Stimulated activated naive B cell treated with anti-CD40 and anti-IgM and Interleukin-4, amounts not matched to agents 10 μg/mL and 1 μg/mL and 100 μg/mL, for 72 hours (primary cell): ENCODE measurements at regions not wholly inside any gene's neighbourhood (a gene's known extent, or its start where the extent isn't known, plus 50 kb on each side); places are given as distances from the start of the nearest gene placed in this dataset.

Experiments used
- ATAC-seq, 2 donors: fragments of 150-1000 bp; cut with Tn5 transposase; replicated peaks; 2 replicates each; pipeline ENCODE4 v1.10.0; 2021; ENCODE audit warnings: moderate library complexity in 1 of 2
- DNase-seq: peaks from one replicate; pipeline ENCODE4 v3.0.0; 2021
- H3K27ac Mint-ChIP-seq: one replicate; pipeline ENCODE4 v1.8.0; 2022; ENCODE audit warnings: mild to moderate bottlenecking, mixed read lengths
- H3K27me3 Mint-ChIP-seq, 2 donors: one replicate each; pipeline ENCODE4 v1.8.0; 2022; ENCODE audit warnings: mixed read lengths in 2 of 2
- H3K36me3 Mint-ChIP-seq, 2 donors: one replicate each; pipeline ENCODE4 v1.8.0; 2022; ENCODE audit warnings: mixed read lengths in 2 of 2, mild to moderate bottlenecking in 1 of 2
- H3K4me1 Mint-ChIP-seq, 2 donors: one replicate each; pipeline ENCODE4 v1.8.0; 2022; ENCODE audit warnings: mixed read lengths in 2 of 2, mild to moderate bottlenecking in 1 of 2
- H3K4me3 Mint-ChIP-seq, 2 donors: one replicate each; pipeline ENCODE4 v1.8.0; 2022; ENCODE audit warnings: mild to moderate bottlenecking in 2 of 2, mixed read lengths in 2 of 2, moderate library complexity in 1 of 2
- H3K9me3 Mint-ChIP-seq, 2 donors: one replicate each; pipeline ENCODE4 v1.8.0; 2022; ENCODE audit warnings: mixed read lengths in 2 of 2, mild to moderate bottlenecking in 1 of 2

DNA sequence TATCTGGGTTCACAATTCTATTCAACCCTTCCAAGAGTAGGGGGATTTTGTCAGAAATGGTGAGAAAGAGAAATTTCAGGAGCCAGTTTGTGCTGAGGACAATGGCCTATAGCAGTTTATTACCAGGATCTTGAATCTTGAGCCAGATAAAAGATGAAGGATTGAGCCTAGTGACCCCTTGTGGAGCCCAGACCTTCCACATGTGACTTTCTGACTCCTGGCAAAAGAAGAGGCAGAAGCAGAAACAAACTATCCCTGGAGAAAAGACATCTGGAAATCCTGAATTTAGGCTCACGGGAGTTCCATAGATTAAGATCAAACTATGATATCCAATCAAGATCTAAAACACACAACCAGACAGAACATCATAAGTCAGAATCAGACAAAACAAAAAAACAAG is 60.9 kb upstream of the CHRM2 start:
- no peaks in the 10 kb centered on the region for H3K4me1 Mint-ChIP-seq
- H3K27ac Mint-ChIP-seq: no peak overlapping the region
- ATAC-seq: no peak
- H3K9me3 Mint-ChIP-seq: peaks cover 12% of the 10 kb centered on the region in 2 donors
- no peaks in the 10 kb centered on the region for H3K36me3 Mint-ChIP-seq
- no peak for DNase-seq
- H3K27me3 Mint-ChIP-seq: no peaks in the 10 kb centered on the region
- H3K4me3 Mint-ChIP-seq: no peak overlapping the region

GRCh38 chr7:136803028-136803427 is 65.4 kb upstream of the CHRM2 start:
- H3K27ac Mint-ChIP-seq: no peak overlapping the region
- no peaks in the 10 kb centered on the region for H3K27me3 Mint-ChIP-seq
- H3K9me3 Mint-ChIP-seq: peaks cover 0 to 6% of the 10 kb centered on the region in 2 donors
- no peak for ATAC-seq
- H3K36me3 Mint-ChIP-seq: no peaks in the 10 kb centered on the region
- H3K4me3 Mint-ChIP-seq: no peak overlapping the region
- no peaks in the 10 kb centered on the region for H3K4me1 Mint-ChIP-seq
- no peak for DNase-seq

DNA sequence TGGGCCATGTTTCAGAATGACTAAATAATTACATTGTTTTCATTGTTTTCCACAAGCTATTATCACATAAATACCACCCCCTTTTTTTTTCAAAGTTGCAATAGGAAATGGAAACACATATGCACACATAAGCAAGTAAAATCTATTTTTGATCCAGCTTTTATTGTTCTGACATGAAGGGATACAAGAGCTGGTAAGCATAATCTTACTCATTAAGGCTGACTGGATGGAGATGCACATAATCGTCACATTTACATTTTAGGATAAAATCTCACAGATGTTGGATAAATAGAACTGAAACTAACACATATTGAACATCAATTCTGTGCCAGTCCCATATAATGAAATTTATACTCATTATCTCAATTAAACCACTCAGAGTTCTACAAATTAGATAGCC is 84.5 kb upstream of the CHRM2 start:
- no peaks in the 10 kb centered on the region for H3K36me3 Mint-ChIP-seq
- H3K4me3 Mint-ChIP-seq: no peak overlapping the region

GRCh38 chr7:136741941-136742340 is 126.5 kb upstream of the CHRM2 start:
- Mint-ChIP-seq H3K36me3 (no peaks in the 10 kb centered on the region), H3K4me1 (no peaks in the 10 kb centered on the region), H3K9me3 (peaks cover 8 to 9% of the 10 kb centered on the region in 2 donors), H3K27me3 (no peaks in the 10 kb centered on the region), H3K27ac (no peak overlapping the region), H3K4me3 (no peak overlapping the region)
- no peak for DNase-seq
- ATAC-seq: no peak

More for the DNA sequence above, 84.5 kb upstream of the CHRM2 start:
- no peaks in the 10 kb centered on the region for H3K4me1 Mint-ChIP-seq
- no peaks in the 10 kb centered on the region for H3K27me3 Mint-ChIP-seq
- ATAC-seq: no peak
- no peak for DNase-seq
- H3K27ac Mint-ChIP-seq: no peak overlapping the region
- H3K9me3 Mint-ChIP-seq: peaks cover 0 to 4% of the 10 kb centered on the region in 2 donors

GRCh38 chr7:136728945-136729344 is 139.5 kb upstream of the CHRM2 start:
- DNase-seq (no peak), ATAC-seq (no peak)
- Mint-ChIP-seq H3K4me3 (no peak overlapping the region), H3K36me3 (no peaks in the 10 kb centered on the region), H3K4me1 (no peaks in the 10 kb centered on the region), H3K27me3 (no peaks in the 10 kb centered on the region), H3K27ac (no peak overlapping the region), H3K9me3 (peaks cover 11 to 19% of the 10 kb centered on the region in 2 donors)

DNA sequence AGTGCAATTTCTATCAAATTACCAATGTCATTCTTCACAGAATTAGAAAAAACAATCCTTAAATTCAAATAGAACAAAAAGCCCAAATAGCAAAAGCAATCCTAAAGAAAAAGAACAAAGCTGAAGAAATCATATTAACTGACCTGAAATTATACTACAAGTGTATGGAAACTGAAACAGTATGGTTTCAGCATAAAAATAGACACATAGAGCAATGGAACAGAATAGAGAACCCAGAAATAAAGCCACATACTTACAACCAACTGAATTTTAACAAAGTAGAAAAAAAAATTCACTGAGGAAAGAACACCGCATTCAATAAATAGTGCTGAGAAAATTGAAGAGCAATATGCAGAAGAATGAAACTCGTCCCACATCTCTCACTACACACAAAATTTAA is 142.0 kb upstream of the CHRM2 start:
- ATAC-seq (no peak), DNase-seq (no peak)
- Mint-ChIP-seq H3K4me3 (no peak overlapping the region), H3K9me3 (peaks cover 7 to 11% of the 10 kb centered on the region in 2 donors), H3K27me3 (no peaks in the 10 kb centered on the region), H3K4me1 (no peaks in the 10 kb centered on the region), H3K27ac (no peak overlapping the region), H3K36me3 (no peaks in the 10 kb centered on the region)

GRCh38 chr7:136717910-136718557 is 150.4 kb upstream of the CHRM2 start:
- Mint-ChIP-seq H3K9me3 (peaks cover 1 to 3% of the 10 kb centered on the region in 2 donors), H3K27ac (no peak overlapping the region), H3K4me3 (no peak overlapping the region), H3K27me3 (no peaks in the 10 kb centered on the region), H3K4me1 (no peaks in the 10 kb centered on the region), H3K36me3 (no peaks in the 10 kb centered on the region)
- ATAC-seq: no peak
- no peak for DNase-seq

DNA sequence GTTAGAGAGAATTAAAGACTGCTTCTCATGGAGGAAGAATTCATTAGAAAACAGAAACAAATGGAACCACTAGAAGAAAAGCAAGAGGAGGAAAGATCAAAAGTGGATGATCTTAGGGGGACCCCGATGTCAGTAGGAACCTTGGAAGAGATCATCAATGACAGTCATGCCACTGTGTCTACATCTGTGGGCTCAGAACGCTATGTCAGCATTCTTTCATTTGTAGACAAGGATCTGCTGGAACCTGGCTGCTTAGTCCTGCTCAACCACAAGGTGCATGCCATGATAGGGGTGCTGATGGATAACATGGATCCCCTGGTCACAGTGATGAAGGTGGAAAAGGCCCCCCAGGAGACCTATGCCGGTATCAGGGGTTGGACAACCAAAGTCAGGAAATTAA is 154.4 kb upstream of the CHRM2 start:
- H3K27ac Mint-ChIP-seq: no peak overlapping the region

GRCh38 chr7:136710751-136711150 is 157.7 kb upstream of the CHRM2 start:
- Mint-ChIP-seq H3K4me3 (no peak overlapping the region), H3K27me3 (no peaks in the 10 kb centered on the region), H3K9me3 (peaks cover 3% of the 10 kb centered on the region in 2 donors), H3K27ac (no peak overlapping the region), H3K36me3 (no peaks in the 10 kb centered on the region), H3K4me1 (no peaks in the 10 kb centered on the region)
- ATAC-seq (no peak), DNase-seq (no peak)

More for the DNA sequence above, 154.4 kb upstream of the CHRM2 start:
- H3K9me3 Mint-ChIP-seq: peaks cover 1 to 3% of the 10 kb centered on the region in 2 donors
- DNase-seq: no peak
- H3K36me3 Mint-ChIP-seq: no peaks in the 10 kb centered on the region
- no peak overlapping the region for H3K4me3 Mint-ChIP-seq
- no peaks in the 10 kb centered on the region for H3K27me3 Mint-ChIP-seq
- ATAC-seq: no peak
- H3K4me1 Mint-ChIP-seq: no peaks in the 10 kb centered on the region

GRCh38 chr7:136709876-136710275 is 158.6 kb upstream of the CHRM2 start:
- DNase-seq (no peak), ATAC-seq (no peak)
- H3K36me3 Mint-ChIP-seq: no peaks in the 10 kb centered on the region
- peaks cover 3% of the 10 kb centered on the region in 2 donors for H3K9me3 Mint-ChIP-seq
- no peaks in the 10 kb centered on the region for H3K4me1 Mint-ChIP-seq
- no peaks in the 10 kb centered on the region for H3K27me3 Mint-ChIP-seq
- H3K27ac Mint-ChIP-seq: no peak overlapping the region
- no peak overlapping the region for H3K4me3 Mint-ChIP-seq

DNA sequence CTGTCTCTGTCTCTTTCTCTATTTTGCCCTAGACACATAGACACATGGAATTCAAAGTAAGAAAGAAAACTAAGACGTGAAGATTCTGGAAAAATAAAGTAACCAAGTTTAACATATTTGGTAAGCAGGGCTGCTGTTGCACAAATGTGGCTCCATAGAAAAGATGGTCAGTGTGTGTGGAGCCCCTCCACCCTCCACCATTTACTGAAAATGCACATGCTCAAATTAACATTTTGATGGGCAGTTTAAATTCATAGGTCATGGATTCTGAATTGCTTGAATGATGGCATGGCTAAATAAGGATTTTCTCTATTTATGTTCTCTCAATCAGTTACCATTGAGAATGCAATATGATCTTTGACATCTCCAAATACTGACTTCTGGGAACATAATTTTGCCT is 165.5 kb upstream of the CHRM2 start:
- Mint-ChIP-seq H3K9me3 (peaks cover 0 to 3% of the 10 kb centered on the region in 2 donors), H3K36me3 (no peaks in the 10 kb centered on the region), H3K27ac (no peak overlapping the region), H3K4me3 (no peak overlapping the region), H3K27me3 (no peaks in the 10 kb centered on the region), H3K4me1 (no peaks in the 10 kb centered on the region)
- DNase-seq (no peak), ATAC-seq (no peak)

- Mint-ChIP-seq H3K27me3 (no peaks in the 10 kb centered on the region), H3K4me3 (no peak overlapping the region), H3K4me1 (no peaks in the 10 kb centered on the region), H3K9me3 (peaks cover 0 to 6% of the 10 kb centered on the region in 2 donors), H3K27ac (no peak overlapping the region), H3K36me3 (no peaks in the 10 kb centered on the region)
- ATAC-seq (no peak), DNase-seq (no peak)
These were observed 169.5 kb upstream of the CHRM2 start for GRCh38 chr7:136698977-136699376.

- H3K4me3 Mint-ChIP-seq: no peak overlapping the region
- no peaks in the 10 kb centered on the region for H3K27me3 Mint-ChIP-seq
- no peak for ATAC-seq
- no peaks in the 10 kb centered on the region for H3K4me1 Mint-ChIP-seq
- DNase-seq: no peak
- no peaks in the 10 kb centered on the region for H3K36me3 Mint-ChIP-seq
- no peak overlapping the region for H3K27ac Mint-ChIP-seq
- peaks cover 0 to 6% of the 10 kb centered on the region in 2 donors for H3K9me3 Mint-ChIP-seq
These were observed 170.2 kb upstream of the CHRM2 start for GRCh38 chr7:136698231-136698630.

DNA sequence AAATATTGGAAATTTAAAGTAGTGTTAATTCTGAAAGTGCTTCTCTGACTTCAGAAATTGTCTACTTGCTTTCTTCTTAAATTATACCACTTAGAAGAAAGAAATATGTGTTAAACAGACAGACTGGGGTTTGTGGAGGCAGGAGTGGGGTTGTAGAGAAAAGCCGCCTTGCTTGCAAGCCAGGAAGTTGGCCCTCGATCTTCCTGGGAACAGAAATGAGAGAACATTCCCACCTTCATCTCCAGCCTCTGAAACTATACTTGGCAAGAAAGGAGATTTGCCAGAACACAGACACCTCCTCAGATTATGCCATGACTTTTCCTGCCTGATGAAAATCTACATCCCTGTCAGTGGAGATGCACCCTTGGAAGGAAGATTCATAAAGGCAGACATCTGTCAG is 171.2 kb upstream of the CHRM2 start:
- ATAC-seq: no peak
- peaks cover 0 to 6% of the 10 kb centered on the region in 2 donors for H3K9me3 Mint-ChIP-seq
- H3K27me3 Mint-ChIP-seq: no peaks in the 10 kb centered on the region

GRCh38 chr7:136693166-136694119 is 175.0 kb upstream of the CHRM2 start:
- Mint-ChIP-seq H3K4me1 (no peaks in the 10 kb centered on the region), H3K27me3 (no peaks in the 10 kb centered on the region), H3K9me3 (peaks cover 0 to 4% of the 10 kb centered on the region in 2 donors), H3K27ac (no peak overlapping the region), H3K4me3 (no peak overlapping the region), H3K36me3 (no peaks in the 10 kb centered on the region)
- DNase-seq: no peak
- no peak for ATAC-seq

More for the DNA sequence above, 171.2 kb upstream of the CHRM2 start:
- Mint-ChIP-seq H3K36me3 (no peaks in the 10 kb centered on the region), H3K27ac (no peak overlapping the region), H3K4me1 (no peaks in the 10 kb centered on the region), H3K4me3 (no peak overlapping the region)
- DNase-seq: no peak
